GM12875 (cell line): ENCODE measurements at regions not wholly inside any gene's neighbourhood (a gene's known extent, or its start where the extent isn't known, plus 50 kb on each side); places are given as distances from the start of the nearest gene placed in this dataset.
A peak's percentile ranks its signal among the peaks of the same experiment; 100 is the strongest.

Experiments used
- H3K4me3 ChIP-seq: one replicate; pipeline ENCODE4 v1.5.1; 2011; ENCODE audit warnings: low read depth, low read length, control low read depth
- TF ChIP-seq, protein P1 (sequence below): IDR thresholded peaks from 2 replicates; pipeline ENCODE4 v1.5.1; 2011; ENCODE audit warnings: low read depth, mild to moderate bottlenecking, control low read depth, inconsistent platforms, low read length, moderate library complexity, borderline replicate concordance; ENCODE audit not compliant: insufficient read depth

DNA sequence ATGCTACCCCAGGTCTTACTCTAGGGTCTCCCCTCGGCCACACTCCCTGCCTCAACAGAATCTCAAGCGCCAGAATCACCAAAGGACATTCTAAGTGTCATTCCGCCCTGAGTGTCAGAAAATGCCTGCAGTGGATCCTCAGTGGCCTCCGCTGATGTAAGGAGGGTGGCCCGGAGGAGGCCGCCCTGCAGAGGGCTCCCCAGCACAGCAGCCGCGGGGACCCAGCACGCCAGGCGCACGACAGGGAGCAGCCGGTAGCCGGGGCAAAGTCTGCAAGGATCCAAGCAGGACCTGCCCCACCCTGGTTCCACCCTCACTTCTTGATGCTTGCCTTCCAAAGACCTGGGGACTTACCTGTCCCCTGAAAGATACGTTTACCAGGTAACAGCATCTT, 54.2 kb upstream of the ID2 start:
- TF ChIP-seq, protein P1, sequence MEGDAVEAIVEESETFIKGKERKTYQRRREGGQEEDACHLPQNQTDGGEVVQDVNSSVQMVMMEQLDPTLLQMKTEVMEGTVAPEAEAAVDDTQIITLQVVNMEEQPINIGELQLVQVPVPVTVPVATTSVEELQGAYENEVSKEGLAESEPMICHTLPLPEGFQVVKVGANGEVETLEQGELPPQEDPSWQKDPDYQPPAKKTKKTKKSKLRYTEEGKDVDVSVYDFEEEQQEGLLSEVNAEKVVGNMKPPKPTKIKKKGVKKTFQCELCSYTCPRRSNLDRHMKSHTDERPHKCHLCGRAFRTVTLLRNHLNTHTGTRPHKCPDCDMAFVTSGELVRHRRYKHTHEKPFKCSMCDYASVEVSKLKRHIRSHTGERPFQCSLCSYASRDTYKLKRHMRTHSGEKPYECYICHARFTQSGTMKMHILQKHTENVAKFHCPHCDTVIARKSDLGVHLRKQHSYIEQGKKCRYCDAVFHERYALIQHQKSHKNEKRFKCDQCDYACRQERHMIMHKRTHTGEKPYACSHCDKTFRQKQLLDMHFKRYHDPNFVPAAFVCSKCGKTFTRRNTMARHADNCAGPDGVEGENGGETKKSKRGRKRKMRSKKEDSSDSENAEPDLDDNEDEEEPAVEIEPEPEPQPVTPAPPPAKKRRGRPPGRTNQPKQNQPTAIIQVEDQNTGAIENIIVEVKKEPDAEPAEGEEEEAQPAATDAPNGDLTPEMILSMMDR = no peak
- H3K4me3 ChIP-seq = no peak overlapping the region

DNA sequence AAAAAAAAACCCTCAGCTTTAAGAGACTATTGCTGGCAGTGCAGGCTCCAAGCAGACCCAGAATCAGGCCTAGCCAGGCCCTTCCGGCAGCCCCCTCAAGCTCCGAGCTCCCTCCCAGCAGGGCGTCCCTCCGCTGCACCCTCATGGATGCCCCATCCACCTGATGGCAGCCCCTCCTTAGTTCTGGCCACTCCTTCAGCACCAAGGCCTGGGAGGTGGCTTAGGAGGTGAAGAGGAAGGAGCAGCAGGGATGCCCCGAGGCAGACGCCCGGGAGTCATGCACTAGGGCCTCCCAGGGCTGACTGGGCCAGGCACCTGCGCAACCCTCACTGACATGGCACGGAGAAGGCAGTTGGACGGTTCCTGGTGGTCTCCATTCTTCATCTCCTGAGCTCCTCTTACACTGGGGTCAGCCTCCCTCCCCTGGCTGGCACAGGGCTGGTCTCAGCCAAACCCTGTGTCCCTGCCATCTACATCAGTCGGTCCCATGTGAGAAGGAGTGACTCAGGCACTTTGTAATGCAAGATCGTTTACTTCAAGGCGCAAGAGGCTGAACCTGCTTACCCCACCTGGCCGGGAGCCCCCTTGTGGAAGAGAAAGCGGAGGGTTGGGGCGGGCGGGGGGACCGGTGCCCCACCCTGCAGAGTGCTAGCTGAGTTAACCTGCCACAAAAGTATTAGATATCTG, 53.5 kb upstream of the ID2 start:
- H3K4me3 ChIP-seq = no peak overlapping the region
- TF ChIP-seq, protein P1 = peak; percentile 19; the same call in 1 of the 2 replicates

DNA sequence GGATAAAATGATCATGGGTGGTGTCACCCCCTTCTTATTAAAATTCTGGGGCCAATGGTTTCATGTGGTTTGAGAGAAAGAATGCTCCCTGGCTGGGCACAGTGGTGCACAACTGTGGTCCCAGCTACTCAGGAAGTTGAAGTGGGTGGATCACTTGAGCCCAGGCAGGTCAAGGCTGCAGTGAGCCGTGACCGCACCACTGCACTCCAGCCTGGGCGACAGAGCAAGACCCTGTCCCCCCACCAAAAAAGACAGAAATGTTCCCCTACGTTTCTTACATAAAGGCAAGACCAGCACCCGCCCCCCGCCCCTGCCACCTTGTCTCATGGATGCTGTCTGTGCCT, 53.0 kb upstream of the ID2 start:
- no peak overlapping the region for H3K4me3 ChIP-seq
- TF ChIP-seq, protein P1 = no peak

DNA sequence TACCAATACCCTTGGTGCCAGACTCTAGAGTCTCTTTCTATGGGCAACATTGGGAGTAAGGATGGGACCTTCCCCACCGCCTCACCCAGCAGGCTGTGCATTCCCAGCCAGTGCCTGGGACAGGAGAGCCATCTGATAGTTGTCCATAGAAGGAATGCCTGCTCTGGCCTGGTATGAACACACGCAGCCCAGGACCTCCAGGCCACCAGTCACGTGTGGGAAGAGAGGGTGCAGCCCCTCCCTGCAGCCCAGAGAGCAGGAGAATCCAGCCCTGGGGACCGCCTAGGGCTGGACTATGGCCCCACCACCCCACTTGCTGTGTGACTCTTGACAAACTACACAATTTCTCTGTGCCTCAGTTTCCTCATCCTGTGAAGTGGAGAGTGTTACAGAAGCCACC, 52.5 kb upstream of the ID2 start:
- TF ChIP-seq, protein P1 = no peak
- no peak overlapping the region for H3K4me3 ChIP-seq

DNA sequence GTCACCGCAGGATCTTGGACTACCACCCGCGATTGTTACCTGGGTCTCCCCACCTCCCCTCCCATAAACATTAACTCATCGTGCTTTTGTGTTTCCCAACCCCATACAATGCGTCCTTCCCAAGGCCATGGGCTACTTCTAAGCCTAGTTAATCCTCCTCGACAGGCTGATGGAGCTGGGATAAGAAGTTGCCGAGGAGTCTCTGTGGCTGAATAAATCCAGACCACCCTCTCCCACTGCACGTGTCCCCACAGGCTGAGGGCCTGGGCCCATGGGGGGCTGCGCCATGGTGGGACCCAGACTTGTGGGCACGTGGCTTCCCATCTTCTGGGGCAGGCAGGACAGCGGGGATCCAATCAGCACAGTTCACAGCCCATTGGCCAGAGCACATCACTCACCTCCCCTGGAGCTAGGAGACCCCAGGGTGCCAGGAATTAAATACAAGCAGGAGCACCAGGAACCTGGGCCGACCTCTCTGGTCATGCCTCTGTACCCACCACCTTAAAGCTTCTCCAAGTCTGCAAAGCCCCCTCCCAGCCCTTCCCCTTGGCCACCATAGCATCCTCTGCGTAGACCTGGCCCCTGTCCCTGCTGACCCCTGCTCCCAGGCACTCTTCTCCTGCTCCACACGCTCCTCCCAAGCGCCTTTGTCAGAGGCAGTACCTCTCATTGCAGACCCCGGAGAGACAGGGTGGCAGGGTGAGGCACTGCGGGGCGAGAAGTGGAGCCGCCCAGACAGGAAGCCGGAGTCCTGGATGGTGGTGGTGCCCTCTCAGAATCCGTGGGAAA, 51.0 kb upstream of the ID2 start:
- TF ChIP-seq, protein P1 = no peak
- H3K4me3 ChIP-seq = no peak overlapping the region

DNA sequence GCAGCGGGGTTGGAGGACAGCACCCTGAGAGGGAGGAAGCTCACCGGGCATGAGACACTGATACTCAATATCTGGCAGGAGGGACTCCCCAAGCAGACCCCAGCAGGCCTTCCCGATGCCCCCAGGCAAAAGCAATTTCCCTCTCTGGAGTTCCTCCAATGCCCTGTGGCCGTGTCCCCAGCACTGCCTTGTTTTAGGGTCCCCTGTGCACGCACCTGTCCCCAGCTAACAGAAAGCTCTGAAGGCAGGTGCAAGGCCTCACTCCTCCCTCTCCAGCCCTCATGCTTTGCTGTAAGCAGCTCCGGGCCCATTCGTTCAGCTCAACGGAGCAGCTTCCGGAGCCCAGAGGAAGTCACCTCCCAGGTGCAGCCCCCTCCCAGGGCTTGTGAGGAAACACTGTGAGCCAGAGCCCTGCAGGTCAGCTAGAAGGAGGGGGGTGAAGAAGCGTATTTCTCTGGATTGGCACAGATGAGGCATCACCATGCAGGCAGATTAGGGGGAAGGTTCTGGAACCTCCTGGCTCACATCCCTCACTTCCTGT, 50.3 kb upstream of the ID2 start:
- H3K4me3 ChIP-seq = no peak overlapping the region
- TF ChIP-seq, protein P1 = no peak
